ENCODE measurements at regions not wholly inside any gene's neighbourhood (a gene's known extent, or its start where the extent isn't known, plus 50 kb on each side); places are given as distances from the start of the nearest gene placed in this dataset.

DNA sequence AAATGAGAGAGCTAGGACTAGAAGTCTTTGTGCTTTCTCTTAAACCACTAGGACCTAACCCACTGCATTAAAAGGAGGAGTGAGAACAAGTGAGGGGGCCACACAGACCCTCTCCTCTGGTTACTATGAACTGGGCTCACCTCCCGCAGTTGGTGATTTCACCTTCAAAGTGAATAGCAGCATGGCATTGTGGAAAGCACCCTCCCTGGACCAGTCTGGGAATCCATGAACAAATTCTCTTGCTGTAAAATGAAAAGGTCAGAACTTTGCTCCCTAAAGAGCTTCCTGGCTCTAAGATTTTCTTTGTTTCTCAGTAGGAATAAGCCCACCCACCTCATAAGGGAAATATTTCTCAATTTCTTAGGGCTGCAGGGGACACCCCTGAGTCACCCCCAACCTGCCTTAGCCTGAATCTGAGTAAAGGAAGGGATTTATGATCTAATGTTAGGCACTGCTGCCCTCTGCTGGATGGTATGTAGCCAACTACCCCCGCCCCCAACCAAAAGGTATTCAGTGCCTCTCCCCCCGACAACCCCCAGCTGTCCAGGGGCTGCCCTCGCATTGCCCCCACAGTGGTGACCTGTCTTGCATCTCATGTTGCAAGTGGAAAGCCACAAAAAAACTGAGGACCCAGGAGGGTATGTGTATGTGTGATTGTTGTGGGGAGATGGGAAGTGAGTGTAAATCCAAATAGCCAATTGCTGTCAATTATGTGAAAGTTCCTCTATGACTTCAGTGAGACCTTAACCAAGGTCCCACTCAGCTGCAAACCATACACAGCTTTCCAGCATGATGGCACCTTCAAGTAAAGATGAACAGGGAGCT, 230.9 kb upstream of the SLC14A2 start:
- intact Hi-C loops (cut with micrococcal nuclease; ENCODE audit: unreplicated experiment): loop anchor here (1.0 to 10.0 kb wide), 8 partner anchors 102 to 1763 kb away; no protein-coding TSS in a partner anchor
- no peak overlapping the region for H3K4me2 ChIP-seq (ENCODE audit: control insufficient read depth, insufficient read depth)

More for the DNA sequence above, 230.9 kb upstream of the SLC14A2 start:
- BruUV-seq (replicated peaks): no TSS peak
- ChIA-PET CTCF (interaction anchor here (0.6 to 8.5 kb wide), 27 partner anchors 9 to 1813 kb away, joined by 3 to 78 read pairs (median 4); no protein-coding TSS in a partner anchor), RAD21 (ENCODE audit: unreplicated experiment) (interaction anchor here (0.6 to 2.5 kb wide), 9 partner anchors 12 to 1763 kb away, joined by 3 to 10 read pairs (median 4); no protein-coding TSS in a partner anchor), SMC1A (ENCODE audit: uncharacterized antibody, unreplicated experiment) (interaction anchor here (0.6 to 3.2 kb wide), 12 partner anchors 13 to 1498 kb away, joined by 3 to 18 read pairs (median 4); no protein-coding TSS in a partner anchor), POLR2A (interaction anchor here (0.6 kb wide), 1 partner anchor 1748 kb away, joined by 4 read pairs; no protein-coding TSS in a partner anchor)
- Histone ChIP-seq H3K79me2 (ENCODE audit: control insufficient read depth, insufficient read depth, low read length) (no peaks in the 10 kb centered on the region), H3K36me3 (ENCODE audit: control insufficient read depth in 2 of 2, insufficient read depth in 2 of 2, low read length in 1 of 2) (no peaks in the 10 kb centered on the region), H3K9me3 (replicated peaks; ENCODE audit: control insufficient read depth, insufficient read depth, low read length) (no peaks in the 10 kb centered on the region), H3K4me1 (ENCODE audit: control insufficient read depth, insufficient read depth, low read length) (no peaks in the 10 kb centered on the region), H3K4me3 (no peak overlapping the region), H3K9ac (ENCODE audit: control insufficient read depth, insufficient read depth, low read length) (no peak overlapping the region), H3K27ac (ENCODE audit: control insufficient read depth, insufficient read depth) (no peak overlapping the region), H2AFZ (ENCODE audit: control insufficient read depth, low read depth, low read length) (no peak overlapping the region), H4K20me1 (ENCODE audit: control insufficient read depth, insufficient read depth) (no peaks in the 10 kb centered on the region), H3K27me3 (replicated peaks in 1 of 2; ENCODE audit: control insufficient read depth in 2 of 2, insufficient read depth in 2 of 2, low read length in 1 of 2) (peaks cover 0 to 2% of the 10 kb centered on the region in 2 experiments; a peak in 1 of 4 replicates)
- peak; percentile 87 for ATAC-seq
- WGBS (ENCODE audit: insufficient coverage, insufficient replicate concordance, low lambda C conversion rate, missing lambda C conversion rate): 0% methylated on average over 4 of the region's 4 CpGs
- TF ChIP-seq BHLHE40 (IDR thresholded peaks at IDR 0.05; ENCODE audit: borderline replicate concordance in 1 of 2, low read depth in 2 of 2, low read length in 1 of 2) (no peak), KLF5 (IDR thresholded peaks at IDR 0.05; ENCODE audit: partially characterized antibody) (no peak), EP300 (IDR thresholded peaks at IDR 0.05; ENCODE audit: borderline replicate concordance in 1 of 2, control insufficient read depth in 1 of 2, low read depth in 2 of 2, low read length in 2 of 2) (no peak), KDM1A (IDR thresholded peaks at IDR 0.05; ENCODE audit: borderline replicate concordance) (no peak), SMC3 (IDR thresholded peaks at IDR 0.05; ENCODE audit: borderline replicate concordance, low read length) (peak; percentile 70), RAD21 (IDR thresholded peaks at IDR 0.05; ENCODE audit: insufficient read depth, low read depth, low read length) (peak; percentile 83), POLR2AphosphoS5 (IDR thresholded peaks at IDR 0.05; ENCODE audit: low read length) (no peak)
- TF ChIP-seq, protein P1, sequence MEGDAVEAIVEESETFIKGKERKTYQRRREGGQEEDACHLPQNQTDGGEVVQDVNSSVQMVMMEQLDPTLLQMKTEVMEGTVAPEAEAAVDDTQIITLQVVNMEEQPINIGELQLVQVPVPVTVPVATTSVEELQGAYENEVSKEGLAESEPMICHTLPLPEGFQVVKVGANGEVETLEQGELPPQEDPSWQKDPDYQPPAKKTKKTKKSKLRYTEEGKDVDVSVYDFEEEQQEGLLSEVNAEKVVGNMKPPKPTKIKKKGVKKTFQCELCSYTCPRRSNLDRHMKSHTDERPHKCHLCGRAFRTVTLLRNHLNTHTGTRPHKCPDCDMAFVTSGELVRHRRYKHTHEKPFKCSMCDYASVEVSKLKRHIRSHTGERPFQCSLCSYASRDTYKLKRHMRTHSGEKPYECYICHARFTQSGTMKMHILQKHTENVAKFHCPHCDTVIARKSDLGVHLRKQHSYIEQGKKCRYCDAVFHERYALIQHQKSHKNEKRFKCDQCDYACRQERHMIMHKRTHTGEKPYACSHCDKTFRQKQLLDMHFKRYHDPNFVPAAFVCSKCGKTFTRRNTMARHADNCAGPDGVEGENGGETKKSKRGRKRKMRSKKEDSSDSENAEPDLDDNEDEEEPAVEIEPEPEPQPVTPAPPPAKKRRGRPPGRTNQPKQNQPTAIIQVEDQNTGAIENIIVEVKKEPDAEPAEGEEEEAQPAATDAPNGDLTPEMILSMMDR (IDR thresholded peaks at IDR 0.05 in 2 of 3, conservative IDR thresholded peaks at IDR 0.05 in 1 of 3; ENCODE audit: control insufficient read depth in 2 of 3, extremely low read depth in 1 of 3, insufficient read depth in 1 of 3, low read depth in 3 of 3, low read length in 3 of 3): peak; percentile 51 to 72 (median 67); a peak in 5 of 6 replicates
- DNase-seq (ENCODE audit: low read depth, low spot score): peak; percentile 8
- peak; percentile 56 for FAIRE-seq
- in situ Hi-C loops (cut with MboI): no loop called here

Measured in GM12878 (cell line).